GM23248 (cell line): ENCODE measurements at regions not wholly inside any gene's neighbourhood (a gene's known extent, or its start where the extent isn't known, plus 50 kb on each side); places are given as distances from the start of the nearest gene placed in this dataset.

Source experiments
- EZH2 ChIP-seq: fragments of 200-600 bp; sonication (generic); IDR thresholded peaks from 2 replicates; pipeline ENCODE4 v1.6.1; 2018; ENCODE audit warnings: antibody characterized with exemption, mild to moderate bottlenecking; ENCODE audit not compliant: insufficient read depth, poor library complexity, severe bottlenecking
- EZH2phosphoT487 ChIP-seq: fragments of 200-600 bp; sonication (generic); IDR thresholded peaks from 2 replicates; pipeline ENCODE4 v1.6.1; 2018; ENCODE audit warnings: antibody characterized with exemption, moderate library complexity, mild to moderate bottlenecking, low read depth; ENCODE audit not compliant: insufficient read depth

DNA sequence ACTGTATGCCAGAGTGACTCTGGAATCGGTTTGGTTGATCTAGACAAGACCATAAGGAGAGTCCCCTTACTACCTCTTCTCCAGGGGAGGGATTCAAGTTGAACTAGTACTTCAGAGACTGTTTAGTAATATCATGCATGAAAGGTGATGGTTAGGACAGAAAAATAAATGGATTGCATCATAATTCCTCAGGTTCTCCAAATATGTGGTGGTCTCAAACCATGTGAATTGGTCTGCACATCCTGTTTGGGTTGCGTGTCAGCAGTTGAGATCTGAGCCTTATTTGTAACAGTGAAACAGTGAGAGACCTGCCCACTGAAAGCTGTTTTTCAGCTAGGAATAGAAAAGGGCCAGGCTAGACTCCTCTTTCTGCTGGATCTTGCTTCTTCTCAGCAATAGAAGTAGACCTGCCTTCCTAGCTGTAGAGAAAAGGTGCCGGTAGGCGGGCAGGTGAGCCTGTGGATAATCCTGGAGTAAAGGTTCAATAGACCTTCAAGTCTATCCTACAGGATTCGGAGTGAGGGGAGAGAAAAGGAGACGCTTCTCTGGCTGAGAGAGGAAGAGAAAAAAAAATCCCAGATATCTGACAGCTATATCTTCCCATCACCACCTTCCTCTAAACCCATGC is 258.5 kb upstream of the E2F7 start:
- TF ChIP-seq EZH2, result no peak
- no peak for TF ChIP-seq EZH2phosphoT487
